VCaP (cell line): ENCODE measurements at regions not wholly inside any gene's neighbourhood (a gene's known extent, or its start where the extent isn't known, plus 50 kb on each side); places are given as distances from the start of the nearest gene placed in this dataset.
A peak's percentile ranks its signal among the peaks of the same experiment; 100 is the strongest.

ENCODE experiments used
- H3K27ac ChIP-seq: fragments of 450-650 bp; 2 replicates; pipeline ENCODE4 v1.5.1; 2017
- CTCF ChIP-seq: fragments of 450-650 bp; conservative IDR thresholded peaks from 2 replicates; pipeline ENCODE4 v1.5.1; 2017; ENCODE audit warnings: mild to moderate bottlenecking, moderate library complexity

DNA sequence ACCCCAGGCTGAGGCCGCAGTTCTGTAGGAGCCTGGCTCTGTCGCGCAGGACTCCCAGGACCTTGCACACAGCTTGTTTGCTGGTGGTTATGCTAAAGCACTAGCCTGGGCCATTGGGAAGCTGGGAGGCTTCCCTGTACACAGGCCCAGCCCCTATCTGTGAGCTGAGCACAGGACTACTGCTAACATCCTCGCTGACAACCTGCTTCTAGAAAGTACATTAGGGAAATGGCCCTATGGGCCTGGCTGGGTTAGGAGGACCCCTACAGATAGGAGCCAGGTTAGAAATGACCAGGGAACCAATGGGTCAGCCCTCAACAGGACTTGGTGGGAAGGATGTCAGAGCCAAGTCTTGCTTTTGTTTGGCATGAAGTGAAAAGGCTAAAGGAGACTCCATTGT, 219.4 kb upstream of the LNX1 start:
- H3K27ac ChIP-seq = no peak overlapping the region
- TF ChIP-seq CTCF = no peak

DNA sequence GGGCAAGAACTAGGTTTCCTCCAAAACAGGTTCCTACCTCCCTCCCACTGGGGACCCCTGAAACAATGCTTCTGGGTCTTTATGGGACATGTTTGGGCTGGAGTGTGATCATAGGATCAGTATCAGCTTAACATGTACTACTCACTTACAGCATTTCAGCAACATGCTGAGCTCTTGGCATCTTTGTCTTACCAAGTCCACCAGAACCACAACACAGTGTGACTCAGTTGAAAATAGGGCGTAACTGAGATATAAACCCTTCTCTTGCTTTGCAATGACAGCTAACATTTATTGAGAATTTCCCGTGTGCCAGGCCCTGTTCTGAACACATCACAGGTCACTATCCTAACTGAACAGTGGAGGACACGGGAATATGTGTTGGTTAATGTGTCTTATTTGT, 218.5 kb upstream of the LNX1 start:
- H3K27ac ChIP-seq = no peak overlapping the region
- no peak for TF ChIP-seq CTCF

GRCh38 chr4:53805291-53805690, 214.0 kb upstream of the LNX1 start:
- TF ChIP-seq CTCF = no peak
- H3K27ac ChIP-seq = no peak overlapping the region

- peak; percentile 81 for TF ChIP-seq CTCF
Observed at GRCh38 chr4:53804719-53805118, 213.4 kb upstream of the LNX1 start.

GRCh38 chr4:53802500-53802899, 211.2 kb upstream of the LNX1 start:
- peak overlapping the region; percentile 53 for H3K27ac ChIP-seq
- no peak for TF ChIP-seq CTCF

More at GRCh38 chr4:53804719-53805118, 213.4 kb upstream of the LNX1 start:
- H3K27ac ChIP-seq = no peak overlapping the region

- H3K27ac ChIP-seq = peak overlapping the region; percentile 53
- TF ChIP-seq CTCF = no peak
Observed at GRCh38 chr4:53801373-53801772, 210.1 kb upstream of the LNX1 start.

DNA sequence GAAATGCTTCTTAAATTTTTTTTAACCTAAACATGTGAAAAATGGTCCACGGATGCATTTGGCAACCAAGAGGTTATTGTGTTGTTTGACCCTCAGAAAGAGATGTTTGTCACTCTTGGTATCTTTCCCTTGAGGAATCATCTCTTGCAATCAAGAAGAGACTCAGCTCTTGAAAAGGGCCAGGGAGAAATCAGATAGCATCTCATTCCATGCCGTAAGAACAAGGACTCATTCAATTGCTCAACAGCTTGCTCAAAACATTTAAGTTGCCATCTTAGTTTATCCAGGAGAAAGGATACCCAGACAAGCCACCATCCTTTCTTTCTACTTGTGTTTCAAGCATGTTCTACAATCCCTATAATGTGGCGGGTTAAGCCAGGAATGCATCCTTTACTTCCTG, 209.5 kb upstream of the LNX1 start:
- no peak for TF ChIP-seq CTCF

GRCh38 chr4:53793096-53793495, 201.8 kb upstream of the LNX1 start:
- no peak for TF ChIP-seq CTCF
- no peak overlapping the region for H3K27ac ChIP-seq

More for the DNA sequence above, 209.5 kb upstream of the LNX1 start:
- H3K27ac ChIP-seq = peak overlapping the region; percentile 53; the same call in 1 of the 2 replicates
